Testis (tissue), 2 donors: ENCODE measurements at regions not wholly inside any gene's neighbourhood (a gene's known extent, or its start where the extent isn't known, plus 50 kb on each side); places are given as distances from the start of the nearest gene placed in this dataset.

ENCODE experiments used
- CTCF ChIP-seq, 3 experiments: fragments of 450-650 bp in 2 of 3; fragments of 200-600 bp in 1 of 3; sonication (generic) in 1 of 3; IDR thresholded peaks; one replicate each; pipeline ENCODE4 v1.5.1; 2016 to 2019; ENCODE audit warnings: antibody characterized with exemption in 3 of 3, mild to moderate bottlenecking in 2 of 3, moderate library complexity in 1 of 3
- POLR2A ChIP-seq: fragments of 450-650 bp; IDR thresholded peaks from one replicate; pipeline ENCODE4 v1.6.1; 2017; ENCODE audit warnings: antibody characterized with exemption, mild to moderate bottlenecking, moderate library complexity

- TF ChIP-seq CTCF (IDR thresholded peaks at IDR 0.05) (no peak), POLR2A (no peak)
Observed at GRCh38 chr12:77648716-77649115, 182.0 kb upstream of the NAV3 start.
